Left renal pelvis (tissue), 4 donors: ENCODE measurements at regions not wholly inside any gene's neighbourhood (a gene's known extent, or its start where the extent isn't known, plus 50 kb on each side); places are given as distances from the start of the nearest gene placed in this dataset.

Experiments used
- DNase-seq, 4 donors: peaks; one replicate each; pipeline ENCODE4 v3.0.0-alpha.2; 2013; ENCODE audit warnings: low read depth in 4 of 4, low spot score in 3 of 4

DNA sequence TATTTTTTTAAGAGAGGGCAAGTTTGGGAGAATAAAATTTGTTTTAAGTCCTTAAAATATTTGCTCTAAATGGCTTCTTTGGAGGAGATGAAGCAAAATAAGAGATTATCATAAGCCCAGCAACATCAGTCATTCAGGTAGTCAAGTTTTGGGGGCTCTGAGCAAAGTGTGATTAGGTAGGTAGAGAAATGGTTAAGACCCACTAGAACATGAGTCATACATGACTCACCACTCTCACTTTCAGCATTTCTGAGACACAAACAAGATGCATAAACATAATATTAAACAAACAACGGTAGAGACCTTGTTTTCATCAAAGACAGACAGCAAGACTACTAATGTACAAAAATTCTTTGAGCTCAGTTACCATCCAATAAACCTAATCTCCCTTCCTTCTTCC, 272.2 kb downstream of the LMO4 start:
- no peak for DNase-seq

- no peak for DNase-seq
Observed at GRCh38 chr1:87603626-87604025, 274.9 kb downstream of the LMO4 start.

DNA sequence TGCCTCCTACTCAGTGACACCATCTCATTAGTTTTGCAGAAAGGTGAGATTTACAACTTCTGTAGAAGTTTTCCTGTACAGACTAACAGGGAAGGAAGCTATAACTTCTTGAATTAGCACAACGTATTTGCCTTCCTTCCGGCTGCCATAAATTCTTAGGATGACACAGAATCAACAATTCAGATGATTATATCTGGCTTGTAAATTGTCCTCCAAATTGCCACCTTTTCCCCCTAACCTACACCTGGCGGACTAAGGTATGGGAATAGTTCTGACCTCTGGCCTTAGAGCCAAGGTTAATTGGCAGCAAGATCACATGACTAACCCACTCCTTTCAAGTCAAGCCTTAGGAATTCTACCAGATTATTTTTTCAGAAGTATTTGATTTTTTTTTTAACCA, 284.3 kb downstream of the LMO4 start:
- no peak for DNase-seq

DNA sequence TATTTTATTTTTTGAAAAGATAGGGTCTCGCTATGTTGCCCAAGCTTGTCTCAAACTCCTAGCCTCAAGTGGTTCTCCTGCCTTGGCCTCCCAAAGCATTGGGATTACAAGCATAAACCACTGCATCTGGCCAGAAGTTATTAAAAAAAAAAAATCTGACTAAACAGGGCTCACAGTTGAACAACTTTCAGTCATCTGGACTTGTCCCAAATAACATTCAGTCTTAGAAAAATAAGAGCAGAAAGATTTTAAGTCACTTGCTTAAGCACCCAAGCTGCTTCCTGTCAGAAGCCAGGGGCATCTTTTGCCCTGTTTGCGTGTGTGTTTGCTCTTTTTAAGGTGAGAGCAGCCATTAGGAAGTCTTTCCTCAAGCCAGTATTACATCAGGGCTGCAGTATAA, 286.8 kb downstream of the LMO4 start:
- DNase-seq = no peak

GRCh38 chr1:87615901-87616300, 287.2 kb downstream of the LMO4 start:
- DNase-seq = no peak

- no peak for DNase-seq
Observed at GRCh38 chr1:87620807-87621206, 292.1 kb downstream of the LMO4 start.

- DNase-seq = no peak
Observed at GRCh38 chr1:87629673-87630072, 301.0 kb downstream of the LMO4 start.

- DNase-seq = no peak
Observed at GRCh38 chr1:87632232-87632631, 303.6 kb downstream of the LMO4 start.

DNA sequence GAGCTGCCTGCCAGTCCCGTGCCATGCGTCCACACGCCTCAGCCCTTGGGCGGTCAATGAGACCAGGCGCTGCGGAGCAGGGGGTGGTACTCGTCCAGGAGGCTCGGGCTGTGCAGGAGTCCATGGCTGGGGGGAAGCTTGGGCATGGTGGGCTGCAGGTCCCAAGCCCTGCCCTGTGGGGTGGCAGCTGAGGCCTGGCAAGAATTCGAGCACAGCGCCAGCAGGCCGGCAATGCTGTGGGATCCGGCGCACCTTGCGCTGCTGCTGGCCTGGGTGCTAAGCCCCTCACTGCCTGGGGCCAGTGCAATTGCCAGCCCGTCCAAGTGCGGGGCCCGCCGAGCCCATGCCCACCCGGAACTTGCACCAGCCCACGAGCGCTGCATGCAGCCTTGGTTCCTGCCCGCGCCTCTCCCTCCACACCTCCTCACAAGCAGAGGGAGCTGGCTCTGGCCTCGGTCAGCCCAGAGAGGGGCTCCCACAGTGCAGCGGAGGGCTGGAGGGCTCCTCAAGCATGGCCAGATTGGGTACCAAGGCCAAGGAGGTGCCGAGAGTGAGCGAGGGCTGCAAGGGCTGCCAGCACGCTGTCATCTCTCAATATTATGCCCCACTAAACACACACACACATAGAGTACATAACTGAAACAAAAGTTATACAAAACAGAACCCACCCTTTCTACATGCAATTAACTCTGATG, 307.7 kb downstream of the LMO4 start:
- no peak for DNase-seq

DNA sequence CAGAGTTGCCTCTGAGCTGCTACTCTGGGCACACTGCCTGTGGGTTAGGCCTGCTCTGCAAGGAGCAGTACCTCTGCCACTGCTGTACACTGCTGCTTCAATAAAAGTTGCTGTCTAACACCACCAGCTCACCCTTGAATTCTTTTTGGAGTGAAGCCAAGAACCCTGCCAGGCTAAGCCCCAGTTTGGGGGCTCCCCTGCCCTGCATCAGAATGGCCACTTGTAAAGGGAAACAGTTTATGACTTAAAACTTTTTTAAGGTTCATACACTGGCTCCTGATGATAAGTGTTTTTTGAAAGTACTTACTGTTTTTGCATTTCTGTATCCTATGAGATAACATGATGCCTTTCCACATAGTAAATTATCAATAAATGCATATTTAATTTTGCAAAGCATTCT, 310.0 kb downstream of the LMO4 start:
- DNase-seq = no peak

DNA sequence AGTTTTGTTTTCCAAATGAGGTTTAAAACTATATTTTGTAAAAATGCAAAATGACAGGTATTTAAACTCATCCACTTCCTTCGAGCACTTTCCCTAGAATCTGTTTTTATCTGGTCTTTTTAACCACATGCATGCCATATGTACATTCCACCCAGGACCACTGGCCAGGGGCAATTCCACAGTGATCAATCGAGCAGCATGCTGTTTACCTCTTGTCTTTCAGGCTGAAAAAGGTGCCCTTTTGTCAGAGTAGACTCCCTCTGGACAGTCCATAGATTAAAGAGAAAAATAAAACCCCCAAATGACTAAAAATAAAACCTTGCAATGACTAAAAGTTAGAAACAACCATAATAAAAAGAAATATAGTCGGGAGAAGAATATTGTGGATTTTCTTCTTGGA, 313.3 kb downstream of the LMO4 start:
- no peak for DNase-seq

DNA sequence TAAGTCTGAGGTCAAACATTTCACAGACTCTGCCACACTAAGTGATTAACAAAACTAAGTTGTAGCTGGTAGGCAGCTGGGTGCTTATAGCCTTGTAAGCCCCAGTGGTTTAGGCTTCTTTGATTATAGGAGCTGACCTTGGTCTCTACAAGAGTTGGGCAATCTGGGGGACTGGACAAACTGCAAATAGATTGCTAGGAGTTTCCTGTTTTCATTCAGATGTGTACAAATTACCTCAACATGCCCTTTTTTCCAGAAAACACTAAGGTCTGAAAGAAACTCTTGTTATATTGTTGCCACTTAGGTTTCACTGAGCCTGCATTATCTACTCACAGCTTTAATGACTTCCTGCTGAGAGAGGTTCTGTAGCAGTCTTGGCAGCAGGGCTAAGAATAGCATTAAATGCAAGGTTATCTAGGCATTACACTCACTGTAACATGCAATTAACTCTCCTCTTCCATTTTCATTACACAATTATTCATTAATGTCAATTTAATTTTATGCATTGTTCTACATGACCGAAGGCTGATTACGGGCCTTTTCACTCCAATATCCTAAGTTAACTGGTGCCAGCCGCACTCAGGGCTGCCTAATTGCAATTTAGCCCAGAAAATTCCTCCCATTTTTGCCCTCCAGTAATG, 314.0 kb downstream of the LMO4 start:
- DNase-seq = peak in 3 of 4 donors; percentile 14

DNA sequence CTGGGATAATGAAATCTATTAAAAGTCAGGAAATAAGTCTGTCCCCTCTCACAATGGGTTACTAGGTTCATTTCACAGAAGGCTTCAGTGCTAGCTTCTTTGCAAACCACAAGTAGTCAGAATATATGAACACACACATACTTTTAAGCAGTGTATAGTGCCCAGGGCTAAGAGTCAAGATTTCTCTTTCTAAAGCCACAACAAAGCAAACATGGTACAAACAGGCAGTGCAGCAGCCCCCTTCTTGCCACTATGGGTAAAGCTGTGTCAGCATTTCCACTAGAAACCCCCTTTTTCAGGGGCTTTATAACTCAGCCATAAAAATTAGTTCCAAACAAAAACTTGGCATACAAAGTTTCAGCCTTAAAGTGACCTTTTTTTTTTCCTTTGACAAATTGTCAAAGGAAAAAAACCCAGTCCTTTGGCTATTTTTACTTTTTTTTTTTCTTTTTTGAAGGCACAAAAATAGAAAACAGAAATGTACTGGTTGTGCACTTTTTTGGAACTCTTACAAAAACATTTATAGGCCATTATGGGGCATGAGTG, 315.4 kb downstream of the LMO4 start:
- DNase-seq = no peak

- DNase-seq = no peak
Observed at GRCh38 chr1:87644579-87645190, 316.0 kb downstream of the LMO4 start.

GRCh38 chr1:87647430-87648177, 318.9 kb downstream of the LMO4 start:
- DNase-seq = no peak

DNA sequence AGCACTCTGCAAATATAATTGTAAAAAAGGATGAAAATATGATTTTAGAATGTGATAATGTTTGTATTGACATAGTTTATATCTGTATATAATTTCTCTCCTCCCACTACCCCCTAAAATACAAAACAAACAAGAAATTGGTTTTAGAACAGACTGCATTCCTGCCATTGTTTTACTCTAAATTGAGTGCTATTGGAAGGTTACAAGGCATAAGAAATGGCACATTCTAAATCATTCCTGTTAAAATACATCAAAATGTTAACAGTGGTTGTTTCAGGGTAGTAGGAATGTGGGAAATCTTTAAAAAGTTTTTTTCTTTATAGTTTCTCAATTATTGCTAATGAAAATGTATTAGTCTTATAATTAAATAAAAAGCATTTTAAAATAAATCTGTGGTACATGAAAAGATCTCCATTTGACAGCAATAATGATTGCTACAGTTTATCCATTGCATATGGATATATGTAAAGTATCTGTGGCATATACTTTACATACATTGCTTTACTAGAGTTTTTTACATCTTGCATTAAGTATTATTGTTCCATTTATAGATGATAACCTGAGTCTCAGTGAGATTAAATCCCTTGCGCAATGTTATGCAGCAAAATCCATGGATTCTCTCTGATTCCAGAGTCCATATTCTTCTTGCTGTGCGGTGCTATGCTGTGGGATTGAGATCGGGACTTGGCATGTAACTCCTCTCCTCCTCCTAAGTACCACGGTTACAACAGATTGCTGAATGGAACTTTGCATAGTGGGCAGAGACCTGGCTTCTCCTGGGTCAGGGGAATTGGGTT, 319.8 kb downstream of the LMO4 start:
- DNase-seq = no peak

DNA sequence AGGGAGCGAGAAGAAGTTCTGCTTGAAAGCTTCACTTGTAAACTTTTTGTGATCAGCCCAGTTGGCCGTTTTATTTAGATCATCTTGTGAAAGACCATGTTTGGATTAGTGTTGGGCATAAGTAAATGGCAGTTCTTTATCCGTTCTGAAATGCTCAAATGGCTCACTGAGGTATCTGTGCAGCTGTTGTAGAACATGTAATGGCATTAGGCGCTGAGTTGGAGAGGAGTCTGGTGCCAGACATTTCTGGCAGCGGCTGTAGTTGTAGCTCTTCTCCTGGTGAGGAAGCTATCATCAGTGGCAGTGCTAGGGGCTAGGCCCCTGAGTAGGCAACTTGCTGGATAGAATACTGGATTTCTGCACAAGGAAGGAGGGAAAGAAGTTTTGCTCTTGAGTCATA, 321.6 kb downstream of the LMO4 start:
- DNase-seq = no peak

DNA sequence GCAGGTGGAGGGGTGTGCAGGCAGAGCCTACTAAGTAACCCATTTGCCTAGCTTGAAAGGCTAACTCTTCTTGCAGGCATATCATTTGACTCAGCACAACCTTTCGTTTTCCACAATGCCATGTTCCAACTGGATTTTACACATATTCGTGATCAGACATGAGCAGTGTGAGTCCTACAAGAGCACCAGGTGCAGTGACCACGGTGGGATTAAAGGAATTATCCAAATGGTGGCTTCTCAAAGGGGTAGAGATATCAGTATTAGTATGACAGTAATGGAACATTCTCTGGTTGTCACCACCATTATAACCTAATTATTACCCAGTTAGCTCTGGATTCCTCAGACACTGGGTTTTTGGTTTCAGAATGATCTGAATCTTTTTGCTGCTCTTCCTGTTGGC, 323.5 kb downstream of the LMO4 start:
- DNase-seq = no peak

- no peak for DNase-seq
Observed at GRCh38 chr1:87665151-87665550, 336.5 kb downstream of the LMO4 start.

GRCh38 chr1:87666681-87667080, 338.0 kb downstream of the LMO4 start:
- no peak for DNase-seq
